Neural progenitor cell (in vitro differentiated cells): ENCODE measurements at regions not wholly inside any gene's neighbourhood (a gene's known extent, or its start where the extent isn't known, plus 50 kb on each side); places are given as distances from the start of the nearest gene placed in this dataset.

Experiments used
- DNase-seq: peaks from one replicate; pipeline ENCODE4 v3.0.0-alpha.2; 2016; ENCODE audit warnings: low spot score
- H2AFZ ChIP-seq: fragments of 200-600 bp; sonication (generic); replicated peaks from 2 replicates; pipeline ENCODE4 v1.6.1; 2016; ENCODE audit warnings: antibody characterized with exemption
- H3F3A ChIP-seq: fragments of 200-600 bp; sonication (generic); 2 replicates; pipeline ENCODE4 v1.6.1; 2016; ENCODE audit warnings: antibody characterized with exemption, low read depth
- H3K27ac ChIP-seq: fragments of 200-600 bp; sonication (generic); 2 replicates; pipeline ENCODE4 v1.5.1; 2016; ENCODE audit warnings: mild to moderate bottlenecking
- H3K27me3 ChIP-seq: fragments of 200-600 bp; sonication (generic); 2 replicates; pipeline ENCODE4 v1.6.1; 2016; ENCODE audit warnings: mild to moderate bottlenecking, moderate library complexity
- H3K36me3 ChIP-seq: fragments of 200-600 bp; sonication (generic); 2 replicates; pipeline ENCODE4 v1.5.1; 2016
- H3K4me1 ChIP-seq: fragments of 200-600 bp; sonication (generic); 2 replicates; pipeline ENCODE4 v1.6.1; 2016; ENCODE audit warnings: mixed run types
- H3K4me2 ChIP-seq: fragments of 200-600 bp; sonication (generic); 2 replicates; pipeline ENCODE4 v1.6.1; 2016
- H3K4me3 ChIP-seq: fragments of 200-600 bp; sonication (generic); 2 replicates; pipeline ENCODE4 v1.5.1; 2016
- H3K79me2 ChIP-seq: fragments of 200-600 bp; sonication (generic); 2 replicates; pipeline ENCODE4 v1.6.1; 2016; ENCODE audit warnings: low read depth
- H3K9ac ChIP-seq: fragments of 200-600 bp; sonication (generic); 2 replicates; pipeline ENCODE4 v1.6.1; 2016
- H3K9me3 ChIP-seq: fragments of 200-600 bp; sonication (generic); 2 replicates; pipeline ENCODE4 v1.5.1; 2016; ENCODE audit warnings: low read depth
- H4K20me1 ChIP-seq: fragments of 200-600 bp; sonication (generic); 2 replicates; pipeline ENCODE4 v1.6.1; 2016; ENCODE audit warnings: low read depth
- H3K27ac Mint-ChIP-seq: 3 replicates; pipeline ENCODE4 v1.8.0; 2021; ENCODE audit warnings: mixed read lengths
- H3K27me3 Mint-ChIP-seq: 2 replicates; pipeline ENCODE4 v1.8.0; 2022; ENCODE audit warnings: low read depth, mild to moderate bottlenecking, inconsistent platforms, moderate library complexity, mixed read lengths; ENCODE audit not compliant: insufficient read depth
- H3K36me3 Mint-ChIP-seq: 3 replicates; pipeline ENCODE4 v1.8.0; 2021; ENCODE audit warnings: mixed read lengths
- H3K4me1 Mint-ChIP-seq: 3 replicates; pipeline ENCODE4 v1.8.0; 2021; ENCODE audit warnings: mixed read lengths
- H3K4me3 Mint-ChIP-seq: 3 replicates; pipeline ENCODE4 v1.8.0; 2021; ENCODE audit warnings: mild to moderate bottlenecking, moderate library complexity, mixed read lengths
- H3K9me3 Mint-ChIP-seq: 3 replicates; pipeline ENCODE4 v1.8.0; 2020; ENCODE audit warnings: mixed read lengths
- CTCF ChIP-seq: fragments of 200-600 bp; sonication (generic); IDR thresholded peaks from 2 replicates; pipeline ENCODE4 v1.5.1; 2017; ENCODE audit warnings: antibody characterized with exemption, mild to moderate bottlenecking
- EZH2 ChIP-seq: fragments of 200-600 bp; sonication (generic); IDR thresholded peaks from 2 replicates; pipeline ENCODE4 v1.6.1; 2017; ENCODE audit warnings: antibody characterized with exemption, mild to moderate bottlenecking, moderate library complexity
- EZH2phosphoT487 ChIP-seq: fragments of 200-600 bp; sonication (generic); IDR thresholded peaks from 2 replicates; pipeline ENCODE4 v1.6.1; 2017; ENCODE audit warnings: antibody characterized with exemption

GRCh38 chr6:28726569-28727309 is 197.0 kb downstream of the TRIM27 start:
- H3K36me3 ChIP-seq = no peaks in the 10 kb centered on the region
- H3K4me1 ChIP-seq = peaks cover 6% of the 10 kb centered on the region
- Mint-ChIP-seq H3K36me3 (peaks cover 3% of the 10 kb centered on the region), H3K4me3 (peak overlapping the region; percentile 44), H3K4me1 (peaks cover 12% of the 10 kb centered on the region), H3K9me3 (peaks cover 7% of the 10 kb centered on the region), H3K27ac (no peak overlapping the region), H3K27me3 (peaks cover 40% of the 10 kb centered on the region)
- no peak overlapping the region for H3K27ac ChIP-seq
- no peaks in the 10 kb centered on the region for H3K79me2 ChIP-seq
- no peak overlapping the region for H3K4me3 ChIP-seq
- H3K4me2 ChIP-seq = no peak overlapping the region
- DNase-seq = no peak
- peaks cover 31% of the 10 kb centered on the region for H3F3A ChIP-seq
- no peaks in the 10 kb centered on the region for H4K20me1 ChIP-seq
- H3K9me3 ChIP-seq = no peaks in the 10 kb centered on the region
- peaks cover 74% of the 10 kb centered on the region for H3K27me3 ChIP-seq
- TF ChIP-seq EZH2 = no peak
- no peak for TF ChIP-seq EZH2phosphoT487
- TF ChIP-seq CTCF = no peak
- no peak overlapping the region for H3K9ac ChIP-seq
- H2AFZ ChIP-seq = no peak overlapping the region

- Histone ChIP-seq H3K4me3 (no peak overlapping the region), H3K27ac (no peak overlapping the region), H3K79me2 (no peaks in the 10 kb centered on the region), H3K4me1 (peaks cover 6% of the 10 kb centered on the region), H3F3A (peaks cover 25% of the 10 kb centered on the region), H4K20me1 (no peaks in the 10 kb centered on the region), H3K27me3 (peaks cover 77% of the 10 kb centered on the region), H3K36me3 (no peaks in the 10 kb centered on the region), H3K9ac (no peak overlapping the region), H2AFZ (no peak overlapping the region), H3K9me3 (no peaks in the 10 kb centered on the region), H3K4me2 (no peak overlapping the region)
- H3K9me3 Mint-ChIP-seq = peaks cover 7% of the 10 kb centered on the region
- H3K4me1 Mint-ChIP-seq = peaks cover 12% of the 10 kb centered on the region
- H3K4me3 Mint-ChIP-seq = peak overlapping the region; percentile 96
- no peak overlapping the region for H3K27ac Mint-ChIP-seq
- TF ChIP-seq EZH2phosphoT487 (no peak), EZH2 (no peak), CTCF (no peak)
- H3K27me3 Mint-ChIP-seq = peaks cover 46% of the 10 kb centered on the region
- no peak for DNase-seq
- H3K36me3 Mint-ChIP-seq = peaks cover 3% of the 10 kb centered on the region
Observed at GRCh38 chr6:28727559-28728211, 196.1 kb downstream of the TRIM27 start.

- Histone ChIP-seq H3K27me3 (peaks cover 90% of the 10 kb centered on the region), H3F3A (peaks cover 24% of the 10 kb centered on the region), H3K4me2 (peak overlapping the region; percentile 80), H3K4me1 (peaks cover 6% of the 10 kb centered on the region), H3K4me3 (peak overlapping the region; percentile 60), H3K9me3 (no peaks in the 10 kb centered on the region), H2AFZ (peak overlapping the region; percentile 46), H4K20me1 (no peaks in the 10 kb centered on the region), H3K27ac (no peak overlapping the region), H3K9ac (no peak overlapping the region), H3K79me2 (no peaks in the 10 kb centered on the region), H3K36me3 (no peaks in the 10 kb centered on the region)
- peaks cover 3% of the 10 kb centered on the region for H3K36me3 Mint-ChIP-seq
- DNase-seq = peak; percentile 44
- TF ChIP-seq CTCF = no peak
- peak; percentile 44 for TF ChIP-seq EZH2
- peak; percentile 55 for TF ChIP-seq EZH2phosphoT487
- peaks cover 58% of the 10 kb centered on the region for H3K27me3 Mint-ChIP-seq
- peak overlapping the region; percentile 96 for H3K4me3 Mint-ChIP-seq
- H3K4me1 Mint-ChIP-seq = peaks cover 12% of the 10 kb centered on the region
- peak overlapping the region; percentile 98 for H3K27ac Mint-ChIP-seq
- H3K9me3 Mint-ChIP-seq = peaks cover 11% of the 10 kb centered on the region
Observed at GRCh38 chr6:28729501-28730402, 194.0 kb downstream of the TRIM27 start.
